ENCODE measurements at regions not wholly inside any gene's neighbourhood (a gene's known extent, or its start where the extent isn't known, plus 50 kb on each side); places are given as distances from the start of the nearest gene placed in this dataset.

- Histone ChIP-seq H3K18ac (ENCODE audit: low read depth, low read length) (no peak overlapping the region), H2BK20ac (ENCODE audit: low read depth, low read length) (no peak overlapping the region), H4K8ac (ENCODE audit: low read depth in 2 of 2, low read length in 2 of 2) (no peak overlapping the region), H4K5ac (ENCODE audit: low read depth, low read length) (no peak overlapping the region), H3K9me1 (ENCODE audit: insufficient read depth, low read length) (no peaks in the 10 kb centered on the region), H3K9me3 (ENCODE audit: control insufficient read depth, insufficient read depth, low read length) (no peaks in the 10 kb centered on the region), H4K20me1 (ENCODE audit: insufficient read depth, low read length) (no peaks in the 10 kb centered on the region), H3K27me3 (ENCODE audit: control insufficient read depth, insufficient read depth, low read length) (no peaks in the 10 kb centered on the region), H3K36me3 (ENCODE audit: control insufficient read depth, insufficient read depth, low read length) (no peaks in the 10 kb centered on the region), H2BK120ac (ENCODE audit: low read depth, low read length) (no peak overlapping the region), H2BK15ac (ENCODE audit: low read depth, low read length) (no peak overlapping the region), H2AK9ac (replicated peaks; ENCODE audit: low read depth, low read length, poor library complexity) (no peak overlapping the region), H2AFZ (replicated peaks; ENCODE audit: low read length, poor library complexity) (no peak overlapping the region), H3K4me3 (ENCODE audit: insufficient read depth, low read depth, low read length) (no peak overlapping the region), H3K4me1 (ENCODE audit: control insufficient read depth, insufficient read depth, low read length) (no peaks in the 10 kb centered on the region), H3K79me1 (ENCODE audit: low read depth in 1 of 2, low read length in 2 of 2) (no peaks in the 10 kb centered on the region), H3K23ac (ENCODE audit: low read depth, low read length) (no peak overlapping the region), H3K27ac (ENCODE audit: insufficient read depth, low read length) (no peak overlapping the region), H2BK5ac (ENCODE audit: low read depth, low read length, poor library complexity, severe bottlenecking) (no peak overlapping the region), H3K4me2 (ENCODE audit: low read depth, low read length) (no peak overlapping the region), H2AK5ac (ENCODE audit: low read depth, low read length) (no peak overlapping the region), H3K4ac (ENCODE audit: low read depth, low read length) (no peak overlapping the region), H4K91ac (ENCODE audit: insufficient read depth, low read depth, low read length) (no peak overlapping the region), H3K14ac (replicated peaks; ENCODE audit: low read depth, low read length) (no peak overlapping the region), H3K9ac (ENCODE audit: low read depth, low read length) (no peak overlapping the region), H3K56ac (ENCODE audit: extremely low read depth, insufficient read depth, low read length) (no peak overlapping the region)
- CTCF ChIA-PET, result no interaction called here
- intact Hi-C loops (cut with micrococcal nuclease), result no loop called here
- POLR2A ChIA-PET (ENCODE audit: unreplicated experiment), result no interaction called here
- BruUV-seq (replicated peaks), result no TSS peak
- dilution Hi-C loops (cut with HindIII; ENCODE audit: low sequenced_read_pairs, unreplicated experiment), result no loop called here
- TF ChIP-seq MAFK (IDR thresholded peaks at IDR 0.05; ENCODE audit: low read depth, low read length), result no peak
- TF ChIP-seq RCOR1 (IDR thresholded peaks at IDR 0.05; ENCODE audit: insufficient replicate concordance, low read length), result no peak
- no peak for TF ChIP-seq SMC3 (IDR thresholded peaks at IDR 0.05; ENCODE audit: low read depth, low read length)
- no peak for TF ChIP-seq MAZ (IDR thresholded peaks at IDR 0.05; ENCODE audit: borderline replicate concordance, low read depth, low read length)
- TF ChIP-seq POLR2A (IDR thresholded peaks at IDR 0.05; ENCODE audit: low read depth, low read length), result no peak
- TF ChIP-seq CTCF (conservative IDR thresholded peaks at IDR 0.05; ENCODE audit: low read depth, low read length), result no peak
- TF ChIP-seq BHLHE40 (IDR thresholded peaks at IDR 0.05; ENCODE audit: low read depth, low read length), result no peak
- WGBS, 2 experiments (ENCODE audit: extremely low coverage in 2 of 2, insufficient read length in 1 of 2), result no CpG with 5 or more reads among the region's 1 CpG
- in situ Hi-C loops (cut with MboI; ENCODE audit: low sequenced_read_pairs), result no loop called here
- ATAC-seq (ENCODE audit: low read depth), result no peak
- DNase-seq, result no peak
Measured at GRCh38 chr5:105978011-105978410, 1692.7 kb downstream of the EFNA5 start.

Measured in IMR-90 (cell line).